ENCODE measurements at regions not wholly inside any gene's neighbourhood (a gene's known extent, or its start where the extent isn't known, plus 50 kb on each side); places are given as distances from the start of the nearest gene placed in this dataset.

DNA sequence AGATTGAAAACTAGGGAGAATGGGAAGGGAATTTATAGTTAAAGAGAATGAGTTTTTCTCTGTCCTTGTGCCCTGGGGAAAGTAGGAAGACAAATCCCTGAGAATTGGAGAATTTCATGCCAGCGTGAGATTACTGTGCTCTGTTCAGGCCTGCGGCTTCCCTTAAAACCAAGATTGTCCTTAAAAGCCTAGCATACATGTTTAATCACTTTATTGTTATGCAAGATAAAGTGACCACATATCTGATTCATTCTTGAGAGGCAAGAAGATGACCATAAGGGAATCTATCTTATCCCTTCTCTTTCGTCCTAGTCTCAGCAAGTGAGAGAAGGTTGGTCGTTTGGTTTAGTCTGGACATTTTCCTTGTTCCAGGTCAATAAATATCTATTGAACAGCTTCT, 75.9 kb downstream of the ADCYAP1 start:
- TF ChIP-seq, protein P1, sequence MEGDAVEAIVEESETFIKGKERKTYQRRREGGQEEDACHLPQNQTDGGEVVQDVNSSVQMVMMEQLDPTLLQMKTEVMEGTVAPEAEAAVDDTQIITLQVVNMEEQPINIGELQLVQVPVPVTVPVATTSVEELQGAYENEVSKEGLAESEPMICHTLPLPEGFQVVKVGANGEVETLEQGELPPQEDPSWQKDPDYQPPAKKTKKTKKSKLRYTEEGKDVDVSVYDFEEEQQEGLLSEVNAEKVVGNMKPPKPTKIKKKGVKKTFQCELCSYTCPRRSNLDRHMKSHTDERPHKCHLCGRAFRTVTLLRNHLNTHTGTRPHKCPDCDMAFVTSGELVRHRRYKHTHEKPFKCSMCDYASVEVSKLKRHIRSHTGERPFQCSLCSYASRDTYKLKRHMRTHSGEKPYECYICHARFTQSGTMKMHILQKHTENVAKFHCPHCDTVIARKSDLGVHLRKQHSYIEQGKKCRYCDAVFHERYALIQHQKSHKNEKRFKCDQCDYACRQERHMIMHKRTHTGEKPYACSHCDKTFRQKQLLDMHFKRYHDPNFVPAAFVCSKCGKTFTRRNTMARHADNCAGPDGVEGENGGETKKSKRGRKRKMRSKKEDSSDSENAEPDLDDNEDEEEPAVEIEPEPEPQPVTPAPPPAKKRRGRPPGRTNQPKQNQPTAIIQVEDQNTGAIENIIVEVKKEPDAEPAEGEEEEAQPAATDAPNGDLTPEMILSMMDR (conservative IDR thresholded peaks at IDR 0.05; ENCODE audit: low read depth, low read length), result no peak
- no peak for DNase-seq (ENCODE audit: low read depth)
- H3K4me3 ChIP-seq (ENCODE audit: low read length), result no peak overlapping the region

- TF ChIP-seq, protein P1 (conservative IDR thresholded peaks at IDR 0.05; ENCODE audit: low read depth, low read length), result no peak
- H3K4me3 ChIP-seq (ENCODE audit: low read length), result no peak overlapping the region
- DNase-seq (ENCODE audit: low read depth), result no peak
Measured at GRCh38 chr18:984004-984403, 79.3 kb downstream of the ADCYAP1 start.

DNA sequence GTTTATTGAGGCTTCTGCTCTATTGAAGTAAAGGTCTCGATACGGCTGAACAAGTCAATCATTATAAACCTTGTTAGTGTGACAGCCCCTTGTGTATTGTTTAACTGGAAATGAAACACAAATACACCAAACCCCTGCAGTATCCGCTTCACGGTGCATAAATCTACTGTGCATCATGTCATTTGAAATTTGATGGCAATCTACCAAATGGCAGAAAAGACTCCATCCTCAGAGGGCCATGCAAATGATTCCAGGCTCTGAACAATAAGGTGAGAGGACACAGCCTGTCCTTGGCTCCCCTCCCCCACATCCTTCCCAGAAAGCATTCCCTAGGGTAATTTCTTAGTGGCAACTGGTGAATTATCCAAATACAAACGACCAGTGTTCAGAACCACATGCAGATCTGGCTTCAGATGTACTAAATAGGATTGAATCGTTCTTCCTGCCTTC, 80.6 kb downstream of the ADCYAP1 start:
- no peak for DNase-seq (ENCODE audit: low read depth)
- TF ChIP-seq, protein P1 (conservative IDR thresholded peaks at IDR 0.05; ENCODE audit: low read depth, low read length), result no peak
- H3K4me3 ChIP-seq (ENCODE audit: low read length), result no peak overlapping the region

GRCh38 chr18:986051-986450, 81.4 kb downstream of the ADCYAP1 start:
- no peak overlapping the region for H3K4me3 ChIP-seq (ENCODE audit: low read length)
- TF ChIP-seq, protein P1 (conservative IDR thresholded peaks at IDR 0.05; ENCODE audit: low read depth, low read length), result no peak
- DNase-seq (ENCODE audit: low read depth), result no peak

- no peak overlapping the region for H3K4me3 ChIP-seq (ENCODE audit: low read length)
- no peak for DNase-seq (ENCODE audit: low read depth)
- TF ChIP-seq, protein P1 (conservative IDR thresholded peaks at IDR 0.05; ENCODE audit: low read depth, low read length), result no peak
Measured at GRCh38 chr18:986552-986951, 81.9 kb downstream of the ADCYAP1 start.

DNA sequence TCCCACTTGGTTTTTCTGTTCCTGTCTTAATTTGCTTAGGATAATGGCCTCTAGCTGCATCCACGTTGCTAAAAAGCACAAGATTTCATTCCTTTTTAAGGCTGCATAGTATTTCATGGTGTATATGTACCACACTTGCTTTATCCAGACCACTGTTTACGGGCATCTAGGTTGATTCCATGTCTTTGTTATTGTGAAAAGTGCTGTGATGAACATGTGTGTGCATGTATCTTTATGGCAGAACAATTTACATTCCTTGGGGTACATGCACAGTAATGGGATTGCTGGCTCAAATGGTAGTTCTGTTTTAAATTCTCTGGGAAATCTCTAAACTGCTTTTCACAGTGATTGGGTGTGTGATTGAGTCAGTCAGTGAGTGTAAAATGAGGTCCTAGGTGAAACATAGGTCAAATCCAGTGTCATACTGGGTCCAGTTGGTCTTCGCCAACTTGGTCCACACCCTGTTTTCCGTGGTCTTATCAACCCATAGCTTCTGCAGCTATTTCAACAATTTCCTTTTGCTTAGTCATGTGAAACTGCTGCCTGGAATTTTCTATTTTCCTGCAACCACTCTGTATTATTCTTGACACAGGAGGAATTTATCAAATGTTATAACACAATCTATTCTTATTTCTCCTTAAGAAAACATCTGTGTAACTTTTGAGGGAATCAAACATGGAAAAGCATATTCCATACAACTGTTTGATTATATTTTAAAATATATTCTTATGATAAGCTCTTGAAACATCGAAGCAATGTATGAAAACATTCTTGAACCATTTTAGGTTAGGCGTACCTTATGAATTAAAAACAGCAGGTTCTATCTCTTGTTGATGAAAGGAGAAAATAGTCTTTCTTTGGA, 82.9 kb downstream of the ADCYAP1 start:
- peak; percentile 63 for DNase-seq (ENCODE audit: low read depth)
- H3K4me3 ChIP-seq (ENCODE audit: low read length), result no peak overlapping the region
- TF ChIP-seq, protein P1 (conservative IDR thresholded peaks at IDR 0.05; ENCODE audit: low read depth, low read length), result no peak

DNA sequence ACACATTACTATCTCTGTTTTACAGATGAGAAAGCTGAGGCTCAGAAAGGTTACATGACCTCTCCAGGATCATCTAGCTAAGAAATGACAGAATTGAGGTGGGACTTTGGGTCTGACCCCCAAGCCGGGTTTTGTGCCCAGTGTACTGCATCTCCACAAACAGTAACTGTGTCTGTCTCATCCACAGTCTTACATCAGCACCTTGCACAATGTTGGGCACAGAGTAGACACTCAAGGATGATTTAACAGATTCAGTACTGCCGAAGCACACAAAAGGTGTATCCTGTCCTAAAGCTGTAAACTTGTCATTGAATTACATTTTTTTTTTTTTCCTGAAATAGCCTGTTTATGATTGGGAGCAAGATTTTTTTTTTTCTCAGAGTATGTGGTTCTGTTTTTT, 84.8 kb downstream of the ADCYAP1 start:
- no peak overlapping the region for H3K4me3 ChIP-seq (ENCODE audit: low read length)
- TF ChIP-seq, protein P1 (conservative IDR thresholded peaks at IDR 0.05; ENCODE audit: low read depth, low read length), result no peak
- DNase-seq (ENCODE audit: low read depth), result no peak

Data from retinal pigment epithelial cell (primary cell).